H9 (cell line): ENCODE measurements at regions not wholly inside any gene's neighbourhood (a gene's known extent, or its start where the extent isn't known, plus 50 kb on each side); places are given as distances from the start of the nearest gene placed in this dataset.

Source experiments
- DNase-seq: peaks from one replicate; pipeline ENCODE4 v3.0.0-alpha.2; 2017
- H2AFZ ChIP-seq: one replicate; pipeline ENCODE4 v1.6.1; 2013; ENCODE audit warnings: mild to moderate bottlenecking, low read length, control low read depth, moderate library complexity
- H2AK5ac ChIP-seq: 2 replicates; pipeline ENCODE4 v1.6.1; 2013; ENCODE audit warnings: low read length, control low read depth, mixed read lengths; ENCODE audit not compliant: insufficient read length
- H2BK120ac ChIP-seq: one replicate; pipeline ENCODE4 v1.6.1; 2013; ENCODE audit warnings: low read depth, mild to moderate bottlenecking, low read length, control low read depth, inconsistent platforms; ENCODE audit not compliant: poor library complexity, severe bottlenecking
- H2BK12ac ChIP-seq: 2 replicates; pipeline ENCODE4 v1.6.1; 2013; ENCODE audit warnings: low read length, control low read depth, mixed read lengths, low read depth; ENCODE audit not compliant: insufficient read length
- H2BK15ac ChIP-seq: 2 replicates; pipeline ENCODE4 v1.6.1; 2013; ENCODE audit warnings: low read depth, low read length, control low read depth
- H2BK20ac ChIP-seq: one replicate; pipeline ENCODE4 v1.6.1; 2013; ENCODE audit warnings: low read depth, mild to moderate bottlenecking, low read length, control low read depth, inconsistent platforms; ENCODE audit not compliant: poor library complexity, severe bottlenecking
- H2BK5ac ChIP-seq: 2 replicates; pipeline ENCODE4 v1.6.1; 2013; ENCODE audit warnings: low read length, control low read depth, mixed read lengths; ENCODE audit not compliant: insufficient read length
- H3K14ac ChIP-seq: 2 replicates; pipeline ENCODE4 v1.6.1; 2013; ENCODE audit warnings: low read length, control low read depth; ENCODE audit not compliant: insufficient read depth
- H3K18ac ChIP-seq: 2 replicates; pipeline ENCODE4 v1.6.1; 2013; ENCODE audit warnings: low read depth, mild to moderate bottlenecking, mixed read lengths, low read length, control low read depth; ENCODE audit not compliant: insufficient read length
- H3K23ac ChIP-seq: 2 replicates; pipeline ENCODE4 v1.6.1; 2013; ENCODE audit warnings: low read length, control low read depth, mixed read lengths, low read depth; ENCODE audit not compliant: insufficient read length
- H3K23me2 ChIP-seq: 2 replicates; pipeline ENCODE4 v1.6.1; 2013; ENCODE audit warnings: low read depth, mild to moderate bottlenecking, mixed read lengths, low read length, control low read depth; ENCODE audit not compliant: insufficient read length, poor library complexity, severe bottlenecking
- H3K27ac ChIP-seq: 2 replicates; pipeline ENCODE4 v1.5.1; 2013; ENCODE audit warnings: low read length, control low read depth, mixed read lengths, low read depth; ENCODE audit not compliant: insufficient read length
- H3K27me3 ChIP-seq: 2 replicates; pipeline ENCODE4 v1.6.1; 2013; ENCODE audit warnings: low read length, control low read depth, inconsistent platforms; ENCODE audit not compliant: insufficient read depth
- H3K4ac ChIP-seq: 2 replicates; pipeline ENCODE4 v1.6.1; 2013; ENCODE audit warnings: low read depth, mild to moderate bottlenecking, control low read depth, inconsistent platforms, low read length, moderate library complexity
- H3K4me1 ChIP-seq: 2 replicates; pipeline ENCODE4 v1.6.1; 2013; ENCODE audit warnings: low read length, control low read depth, inconsistent platforms; ENCODE audit not compliant: insufficient read depth
- H3K4me2 ChIP-seq: 2 replicates; pipeline ENCODE4 v1.6.1; 2013; ENCODE audit warnings: low read length, control low read depth, mixed read lengths; ENCODE audit not compliant: insufficient read length, insufficient read depth
- H3K56ac ChIP-seq: 2 replicates; pipeline ENCODE4 v1.6.1; 2013; ENCODE audit warnings: low read depth, mild to moderate bottlenecking, mixed read lengths, low read length, control low read depth; ENCODE audit not compliant: insufficient read length
- H3K79me1 ChIP-seq: 2 replicates; pipeline ENCODE4 v1.6.1; 2013; ENCODE audit warnings: low read depth, mild to moderate bottlenecking, moderate library complexity, low read length, control low read depth, inconsistent platforms; ENCODE audit not compliant: insufficient read depth, poor library complexity, severe bottlenecking
- H3K79me2 ChIP-seq: 2 replicates; pipeline ENCODE4 v1.6.1; 2013; ENCODE audit warnings: low read length, control low read depth, inconsistent platforms; ENCODE audit not compliant: insufficient read depth
- H3K9ac ChIP-seq: 2 replicates; pipeline ENCODE4 v1.6.1; 2013; ENCODE audit warnings: low read length, control low read depth, mixed read lengths; ENCODE audit not compliant: insufficient read length; ENCODE audit errors: extremely low read depth
- H3K9me3 ChIP-seq: one replicate; pipeline ENCODE4 v1.6.1; 2013; ENCODE audit warnings: low read depth, low read length, inconsistent platforms; ENCODE audit not compliant: control insufficient read depth
- H3T11ph ChIP-seq: one replicate; pipeline ENCODE4 v1.6.1; 2013; ENCODE audit warnings: mild to moderate bottlenecking, low read length, control low read depth, inconsistent platforms
- H4K20me1 ChIP-seq: one replicate; pipeline ENCODE4 v1.6.1; 2013; ENCODE audit not compliant: control insufficient read depth, insufficient read length, insufficient read depth
- H4K5ac ChIP-seq: 2 replicates; pipeline ENCODE4 v1.6.1; 2013; ENCODE audit warnings: low read depth, mild to moderate bottlenecking, mixed read lengths, low read length, control low read depth; ENCODE audit not compliant: insufficient read length
- H4K8ac ChIP-seq: replicated peaks from 2 replicates; pipeline ENCODE4 v1.6.1; 2013; ENCODE audit warnings: low read length, control low read depth, mixed read lengths, low read depth; ENCODE audit not compliant: insufficient read length
- H4K91ac ChIP-seq: 2 replicates; pipeline ENCODE4 v1.6.1; 2013; ENCODE audit warnings: low read depth, mild to moderate bottlenecking, moderate library complexity, mixed read lengths, low read length, control low read depth; ENCODE audit not compliant: insufficient read length
- H3K27ac Mint-ChIP-seq, 3 experiments: 2 replicates in 2 of 3; 3 replicates in 1 of 3; pipeline ENCODE4 v1.8.0; 2020 to 2021; ENCODE audit warnings: mixed read lengths in 3 of 3, mild to moderate bottlenecking in 1 of 3, moderate library complexity in 1 of 3
- H3K27me3 Mint-ChIP-seq: 2 replicates; pipeline ENCODE4 v1.8.0; 2021; ENCODE audit warnings: low read depth, mild to moderate bottlenecking, moderate library complexity, mixed read lengths
- H3K36me3 Mint-ChIP-seq, 3 experiments: 2 replicates in 2 of 3; 3 replicates in 1 of 3; pipeline ENCODE4 v1.8.0; 2020 to 2021; ENCODE audit warnings: low read depth in 3 of 3, mixed read lengths in 3 of 3; ENCODE audit not compliant: insufficient read depth in 1 of 3
- H3K4me1 Mint-ChIP-seq, 2 experiments: 2 replicates each; pipeline ENCODE4 v1.8.0; 2020; ENCODE audit warnings: mixed read lengths in 2 of 2
- H3K4me3 Mint-ChIP-seq, 2 experiments: 2 replicates in 1 of 2; 3 replicates in 1 of 2; pipeline ENCODE4 v1.8.0; 2020 to 2021; ENCODE audit warnings: mild to moderate bottlenecking in 2 of 2, mixed read lengths in 2 of 2, moderate library complexity in 1 of 2
- H3K9me3 Mint-ChIP-seq, 2 experiments: 2 replicates in 1 of 2; 3 replicates in 1 of 2; pipeline ENCODE4 v1.8.0; 2020; ENCODE audit warnings: mild to moderate bottlenecking in 2 of 2, mixed read lengths in 2 of 2, moderate library complexity in 1 of 2
- CTCF ChIP-seq: fragments of 200-600 bp; sonication (generic); conservative IDR thresholded peaks from 3 replicates; pipeline ENCODE4 v1.8.0; 2021; ENCODE audit warnings: antibody characterized with exemption, mild to moderate bottlenecking

GRCh38 chr3:81887448-81887847 lies 126.0 kb upstream of the GBE1 start:
- Histone ChIP-seq H3K9ac (no peak overlapping the region), H3K79me2 (no peaks in the 10 kb centered on the region), H4K5ac (no peak overlapping the region), H2BK120ac (no peak overlapping the region), H2AK5ac (no peak overlapping the region), H2BK20ac (no peak overlapping the region), H4K8ac (no peak overlapping the region), H3K18ac (no peak overlapping the region), H3K27me3 (no peaks in the 10 kb centered on the region), H3K14ac (no peak overlapping the region), H3K23me2 (no peaks in the 10 kb centered on the region), H3K56ac (no peak overlapping the region), H2BK5ac (no peak overlapping the region), H3K79me1 (no peaks in the 10 kb centered on the region), H2BK15ac (no peak overlapping the region), H3K27ac (no peak overlapping the region), H3T11ph (no peak overlapping the region), H3K9me3 (no peaks in the 10 kb centered on the region), H2AFZ (no peak overlapping the region), H3K4me2 (no peak overlapping the region), H3K4me1 (no peaks in the 10 kb centered on the region; the same call in 1 of the 2 replicates), H3K4ac (no peak overlapping the region), H3K23ac (no peak overlapping the region), H4K20me1 (no peaks in the 10 kb centered on the region), H2BK12ac (no peak overlapping the region), H4K91ac (no peak overlapping the region)
- DNase-seq = no peak
- Mint-ChIP-seq H3K4me1 (peaks cover 13 to 14% of the 10 kb centered on the region in 2 experiments), H3K4me3 (no peak overlapping the region), H3K27ac (no peak overlapping the region), H3K9me3 (no peaks in the 10 kb centered on the region; a peak in 1 of 5 replicates), H3K36me3 (no peaks in the 10 kb centered on the region), H3K27me3 (no peaks in the 10 kb centered on the region)
- no peak for TF ChIP-seq CTCF
